Kidney (tissue), 13 donors: ENCODE measurements at regions not wholly inside any gene's neighbourhood (a gene's known extent, or its start where the extent isn't known, plus 50 kb on each side); places are given as distances from the start of the nearest gene placed in this dataset.

Experiments
- DNase-seq, 5 donors: peaks; one replicate each; pipeline ENCODE4 v3.0.0-alpha.2; 2013 to 2020
- FAIRE-seq: peaks from 2 replicates; lab custom pipeline; 2012; peaks lifted over from hg19 to GRCh38; lab: Jason Lieb, UNC
- H3K27ac ChIP-seq, 2 donors: one replicate each; pipeline ENCODE4 v1.7.0; 2013; ENCODE audit warnings: low read depth in 2 of 2, low read length in 2 of 2, inconsistent platforms in 1 of 2
- H3K27me3 ChIP-seq: one replicate; pipeline ENCODE4 v1.7.1; 2013; ENCODE audit warnings: low read length, inconsistent platforms; ENCODE audit not compliant: control insufficient read depth, insufficient read depth
- H3K36me3 ChIP-seq, 3 donors: one replicate each; pipeline versions ENCODE4 v1.7.0 to v1.7.1; 2013; ENCODE audit warnings: low read length in 3 of 3, control low read depth in 1 of 3, inconsistent platforms in 1 of 3; ENCODE audit not compliant: insufficient read depth in 3 of 3, control insufficient read depth in 2 of 3
- H3K4me1 ChIP-seq, 3 donors: one replicate each; pipeline versions ENCODE4 v1.7.0 to v1.7.1; 2013; ENCODE audit warnings: low read length in 3 of 3, inconsistent platforms in 1 of 3, low read depth in 1 of 3; ENCODE audit not compliant: control insufficient read depth in 2 of 3, insufficient read depth in 2 of 3
- H3K4me3 ChIP-seq, 3 donors: one replicate each; pipeline versions ENCODE4 v1.7.0 to v1.8.1; 2013; ENCODE audit warnings: low read length in 3 of 3, control low read depth in 1 of 3, inconsistent platforms in 1 of 3
- H3K9ac ChIP-seq, 3 donors: one replicate each; pipeline versions ENCODE4 v1.7.0 to v1.7.1; 2013; ENCODE audit warnings: low read length in 3 of 3, control low read depth in 1 of 3, inconsistent platforms in 1 of 3
- H3K9me3 ChIP-seq, 3 donors: one replicate each; pipeline versions ENCODE4 v1.7.0 to v1.7.1; 2013; ENCODE audit warnings: low read length in 3 of 3, control low read depth in 1 of 3, inconsistent platforms in 1 of 3; ENCODE audit not compliant: control insufficient read depth in 2 of 3, insufficient read depth in 1 of 3
- CTCF ChIP-seq: IDR thresholded peaks from 3 replicates; pipeline ENCODE4 v1.5.1; 2012; ENCODE audit warnings: mild to moderate bottlenecking, moderate library complexity, borderline replicate concordance; ENCODE audit not compliant: insufficient read depth; ENCODE audit errors: extremely low read depth
- intact Hi-C: fragments of 100-400 bp; cut with DNase I; formaldehyde crosslinking; loops from one replicate; pipeline ENCODE4 v1.11.1; 2022
- donor health status: control.
- donor health status: control.
- donor health status: control.
- donor health status: control.
- donor health status: control.
- donor health status: DM: yes; HTN: yes; CAD: no.
- donor health status: Normal renal cell carcinoma (clear cell type).

GRCh38 chr2:155965415-155966063 lies 367.0 kb downstream of the NR4A2 start:
- H3K9ac ChIP-seq = no peak overlapping the region
- no peak for TF ChIP-seq CTCF
- no peak overlapping the region for H3K27ac ChIP-seq
- H3K4me1 ChIP-seq = no peaks in the 10 kb centered on the region
- no peaks in the 10 kb centered on the region for H3K27me3 ChIP-seq
- H3K4me3 ChIP-seq = no peak overlapping the region
- no peaks in the 10 kb centered on the region for H3K9me3 ChIP-seq
- no peak for DNase-seq
- intact Hi-C loops = no loop called here
- no peaks in the 10 kb centered on the region for H3K36me3 ChIP-seq
- no peak for FAIRE-seq

- DNase-seq = no peak
- Histone ChIP-seq H3K27ac (no peak overlapping the region), H3K27me3 (no peaks in the 10 kb centered on the region), H3K4me1 (no peaks in the 10 kb centered on the region), H3K4me3 (no peak overlapping the region), H3K36me3 (no peaks in the 10 kb centered on the region), H3K9ac (no peak overlapping the region), H3K9me3 (peaks cover 0 to 3% (median 0%) of the 10 kb centered on the region in 3 donors)
- FAIRE-seq = no peak
- no peak for TF ChIP-seq CTCF
- intact Hi-C loops = no loop called here
Observed at GRCh38 chr2:155961641-155962040, 370.9 kb downstream of the NR4A2 start.

GRCh38 chr2:155958834-155959233 lies 373.7 kb downstream of the NR4A2 start:
- DNase-seq = no peak
- no peak overlapping the region for H3K4me3 ChIP-seq
- no peak for TF ChIP-seq CTCF
- H3K36me3 ChIP-seq = no peaks in the 10 kb centered on the region
- H3K27ac ChIP-seq = no peak overlapping the region
- no peaks in the 10 kb centered on the region for H3K4me1 ChIP-seq
- peaks cover 0 to 3% (median 0%) of the 10 kb centered on the region in 3 donors for H3K9me3 ChIP-seq
- H3K27me3 ChIP-seq = no peaks in the 10 kb centered on the region
- FAIRE-seq = no peak
- no peak overlapping the region for H3K9ac ChIP-seq
- intact Hi-C loops = no loop called here

- no peak overlapping the region for H3K9ac ChIP-seq
- no peak overlapping the region for H3K4me3 ChIP-seq
- H3K4me1 ChIP-seq = no peaks in the 10 kb centered on the region
- no peaks in the 10 kb centered on the region for H3K27me3 ChIP-seq
- TF ChIP-seq CTCF = no peak
- no peaks in the 10 kb centered on the region for H3K9me3 ChIP-seq
- FAIRE-seq = no peak
- intact Hi-C loops = no loop called here
- no peaks in the 10 kb centered on the region for H3K36me3 ChIP-seq
- no peak for DNase-seq
- no peak overlapping the region for H3K27ac ChIP-seq
Observed at GRCh38 chr2:155947069-155947468, 385.5 kb downstream of the NR4A2 start.
